H1 (cell line): ENCODE measurements at regions not wholly inside any gene's neighbourhood (a gene's known extent, or its start where the extent isn't known, plus 50 kb on each side); places are given as distances from the start of the nearest gene placed in this dataset.

Experiments used
- CHD7 ChIP-seq: fragments of 300-600 bp; sonication (generic); IDR thresholded peaks from 2 replicates; pipeline ENCODE4 v1.7.1; 2012; ENCODE audit warnings: low read length, moderate library complexity, mild to moderate bottlenecking, inconsistent platforms; ENCODE audit not compliant: insufficient replicate concordance
- RFX5 ChIP-seq: IDR thresholded peaks from 2 replicates; pipeline ENCODE4 v1.6.1; 2011; ENCODE audit warnings: low read depth, low read length, improper control_type of control experiment, borderline replicate concordance

- no peak for TF ChIP-seq CHD7
- TF ChIP-seq RFX5 = no peak
- TF ChIP-seq, all 59 proteins: peak for 0
Observed at GRCh38 chr14:98507264-98507663, 764.7 kb downstream of the BCL11B start (continued).
